GM18873 (cell line): ENCODE measurements at regions not wholly inside any gene's neighbourhood (a gene's known extent, or its start where the extent isn't known, plus 50 kb on each side); places are given as distances from the start of the nearest gene placed in this dataset.

Experiments
- ATAC-seq: cut with Tn5 transposase; IDR thresholded peaks from one replicate; pipeline ENCODE4 v1.9.1; 2021; ENCODE audit warnings: mild to moderate bottlenecking, moderate library complexity, moderate number of reproducible peaks; ENCODE audit not compliant: unreplicated experiment, low FRiP score

DNA sequence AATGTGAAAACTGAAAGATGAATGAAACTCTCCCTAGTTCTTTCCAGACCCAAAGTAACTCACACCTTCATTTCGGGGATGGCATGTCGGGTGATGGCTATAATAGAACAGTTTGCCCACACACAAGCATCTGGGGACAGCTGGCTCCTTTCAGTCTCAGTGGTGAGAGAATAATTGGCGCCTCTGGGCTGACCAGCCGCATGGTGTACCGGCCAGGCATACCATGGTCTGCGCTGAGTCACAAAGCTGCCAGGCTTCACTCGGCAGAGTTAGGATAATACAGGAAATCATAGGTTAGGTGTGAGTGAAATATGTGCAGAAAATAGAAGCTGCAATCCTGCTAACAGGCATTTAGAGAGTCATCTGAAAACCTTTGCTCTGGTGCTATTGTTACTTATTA is 80.4 kb upstream of the IGF1R start:
- ATAC-seq: no peak

DNA sequence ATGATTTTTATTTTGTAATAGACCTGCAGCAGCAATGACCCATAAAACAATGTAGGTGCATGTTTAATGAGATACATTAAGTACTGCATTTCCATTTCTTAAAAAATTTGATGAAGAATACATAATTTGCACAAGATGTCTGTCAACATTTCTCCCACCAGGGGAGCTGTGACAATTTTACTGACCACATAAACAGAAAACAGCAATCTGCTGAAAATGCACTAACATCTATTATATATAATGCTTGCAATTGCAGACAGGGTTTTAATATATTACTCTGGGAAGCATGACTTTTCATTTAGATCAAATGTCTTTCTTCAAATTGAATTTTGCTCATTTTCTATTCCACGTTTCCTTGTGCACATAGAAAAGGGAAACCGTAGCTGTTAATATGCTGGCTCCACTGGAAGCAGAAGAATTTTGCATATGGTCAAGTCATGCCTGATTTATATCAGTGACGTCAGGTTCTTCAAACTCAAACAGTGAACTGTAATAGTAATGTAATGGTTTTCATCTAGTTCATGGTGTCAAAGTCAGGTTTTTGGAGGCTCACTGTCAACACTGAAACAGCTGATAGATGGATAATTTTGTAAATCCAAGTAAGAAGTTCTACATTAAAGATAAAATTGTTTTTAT is 79.8 kb upstream of the IGF1R start:
- ATAC-seq: no peak

- no peak for ATAC-seq
These were observed 78.2 kb upstream of the IGF1R start for GRCh38 chr15:98570119-98570518.

- no peak for ATAC-seq
These were observed 67.8 kb upstream of the IGF1R start for GRCh38 chr15:98580572-98580971.

GRCh38 chr15:98581715-98582114 is 66.6 kb upstream of the IGF1R start:
- ATAC-seq: no peak

GRCh38 chr15:98582900-98583554 is 65.3 kb upstream of the IGF1R start:
- no peak for ATAC-seq

DNA sequence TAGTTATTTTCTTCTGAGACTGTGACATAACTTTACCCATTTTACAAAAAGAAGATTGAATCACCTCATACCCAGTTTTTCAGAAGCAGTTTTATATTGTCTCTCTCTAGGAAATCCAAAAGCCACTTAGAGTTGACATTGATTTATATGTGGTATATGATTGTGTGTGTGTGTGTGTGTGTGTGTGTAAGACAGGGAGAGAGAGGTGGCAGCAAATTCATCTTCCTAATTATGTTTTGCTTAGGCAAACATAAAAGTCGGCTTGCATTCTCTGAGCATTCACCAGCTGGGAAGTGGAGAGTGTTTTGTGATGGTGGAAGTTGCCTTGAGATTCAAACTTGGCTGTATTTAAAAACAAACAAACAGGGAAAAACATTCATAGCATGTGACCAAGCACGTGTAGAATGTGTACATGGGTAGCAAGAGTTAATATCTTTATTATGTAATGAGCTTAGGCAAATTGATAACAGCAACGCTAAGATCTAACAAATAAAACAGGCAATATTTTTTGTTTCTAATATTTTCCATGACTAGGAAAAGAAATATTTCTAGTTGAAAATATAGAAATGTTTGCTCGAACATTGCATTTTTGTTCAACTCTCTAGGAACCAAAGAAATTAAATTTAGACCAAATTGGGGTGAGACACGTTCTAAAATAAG is 64.4 kb upstream of the IGF1R start:
- ATAC-seq: no peak

DNA sequence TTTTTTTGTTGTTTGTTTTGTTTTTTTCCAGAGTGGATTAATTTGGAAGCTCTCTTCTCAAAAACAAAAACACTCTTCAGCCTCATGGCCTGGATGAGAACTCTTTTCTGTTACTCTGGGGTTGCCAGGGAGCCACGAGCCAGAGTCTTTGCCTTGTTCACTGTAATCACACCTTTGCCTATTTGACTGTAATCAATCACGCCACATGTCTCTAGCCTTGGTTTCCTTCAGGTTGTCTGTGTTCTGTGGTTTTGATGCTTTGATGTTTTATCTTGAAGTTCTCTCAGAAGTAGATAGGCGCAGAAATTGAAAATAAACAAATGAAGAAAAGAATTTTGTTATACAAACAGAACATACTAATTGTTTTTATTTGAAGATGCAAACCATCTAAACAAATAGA is 62.3 kb upstream of the IGF1R start:
- no peak for ATAC-seq

DNA sequence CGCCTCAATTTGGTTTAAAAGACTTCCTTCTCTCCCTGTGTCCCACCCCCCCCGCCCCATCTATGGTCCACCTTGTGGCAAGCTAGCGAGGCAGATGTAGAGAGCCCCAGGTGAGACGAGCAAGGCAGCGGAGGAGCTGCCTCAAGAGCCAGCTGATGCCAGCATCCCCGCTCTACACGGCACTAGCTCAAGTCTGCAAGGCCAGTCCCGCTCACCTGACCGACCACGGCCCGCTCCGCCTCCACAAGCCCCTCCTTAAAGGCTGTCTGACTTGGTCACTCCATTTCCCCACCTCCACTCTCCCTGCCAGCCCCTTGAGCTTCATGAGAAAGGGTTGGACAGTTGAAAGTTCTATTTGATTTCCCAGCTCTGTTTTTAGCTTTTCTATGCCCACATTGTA is 56.2 kb upstream of the IGF1R start:
- ATAC-seq: no peak

DNA sequence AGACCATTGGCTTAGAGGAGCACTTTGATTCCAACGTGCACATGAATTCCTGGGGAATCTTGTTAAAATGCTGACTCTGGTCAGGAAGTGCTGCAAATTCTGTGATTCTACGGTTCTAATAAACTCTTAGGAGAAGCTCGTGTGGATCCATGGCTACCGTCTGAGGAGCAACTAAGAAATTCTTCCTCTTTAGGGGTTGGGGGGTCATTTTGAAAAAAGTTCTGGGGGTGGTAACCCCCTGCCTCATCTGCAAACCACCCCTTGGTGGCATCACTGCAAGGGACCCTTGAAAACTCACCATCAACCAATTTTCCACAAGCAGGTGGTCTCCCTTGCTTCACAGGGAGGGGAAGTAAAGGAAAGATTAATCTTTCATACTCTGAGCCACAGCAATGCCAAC is 52.2 kb upstream of the IGF1R start:
- ATAC-seq: no peak

GRCh38 chr15:98596885-98597392 is 51.4 kb upstream of the IGF1R start:
- ATAC-seq: no peak

DNA sequence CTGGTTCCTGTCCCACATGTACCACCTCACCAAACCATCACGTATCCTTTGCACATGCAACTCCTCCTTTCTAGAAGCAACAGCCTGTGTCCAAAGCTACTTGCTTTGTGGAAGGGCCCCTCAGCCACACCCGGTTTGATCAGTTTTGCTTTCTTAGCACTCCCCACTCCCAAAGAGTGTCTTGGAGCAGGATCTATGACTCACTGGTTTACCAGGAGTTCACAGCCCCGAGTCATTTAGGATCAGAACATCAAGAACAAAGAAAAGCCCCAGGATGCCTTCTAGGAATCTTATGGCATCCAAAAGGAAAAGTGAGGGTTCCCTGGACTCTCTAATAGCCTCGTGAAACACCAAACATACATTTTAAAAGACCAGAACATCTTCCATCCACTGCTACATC is 50.7 kb upstream of the IGF1R start:
- no peak for ATAC-seq
